T-helper 1 cell (primary cell): ENCODE measurements at regions not wholly inside any gene's neighbourhood (a gene's known extent, or its start where the extent isn't known, plus 50 kb on each side); places are given as distances from the start of the nearest gene placed in this dataset.
"Not testable (repeated sequence)": the region's sequence is repeated elsewhere in the genome, so short reads cannot be mapped to it uniquely, and the experiment has no call there.

ENCODE experiments used
- DNase-seq, 5 donors: peaks; one replicate each; pipeline ENCODE4 v3.0.0-alpha.2; 2012 to 2020

DNA sequence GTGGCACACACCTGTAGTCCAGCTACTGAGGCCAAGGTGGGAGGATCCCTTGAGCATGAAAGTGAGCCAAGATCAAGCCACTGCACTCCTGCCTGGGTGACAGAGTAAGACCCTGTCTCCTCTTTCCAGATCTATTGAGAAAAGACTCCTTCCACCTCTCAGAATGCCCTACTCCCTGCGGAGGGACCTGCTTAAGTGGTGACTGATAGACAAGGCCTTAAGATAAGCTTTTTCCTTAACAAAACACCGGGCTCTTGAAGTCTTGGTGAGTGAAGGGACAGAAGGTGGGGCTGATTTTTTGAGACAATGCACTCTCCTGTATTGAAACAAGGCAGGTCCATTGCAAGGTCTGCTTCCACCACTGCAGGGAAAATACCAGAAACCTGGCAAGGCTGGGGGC, 338.4 kb upstream of the FRG2C start:
- DNase-seq: no peak

DNA sequence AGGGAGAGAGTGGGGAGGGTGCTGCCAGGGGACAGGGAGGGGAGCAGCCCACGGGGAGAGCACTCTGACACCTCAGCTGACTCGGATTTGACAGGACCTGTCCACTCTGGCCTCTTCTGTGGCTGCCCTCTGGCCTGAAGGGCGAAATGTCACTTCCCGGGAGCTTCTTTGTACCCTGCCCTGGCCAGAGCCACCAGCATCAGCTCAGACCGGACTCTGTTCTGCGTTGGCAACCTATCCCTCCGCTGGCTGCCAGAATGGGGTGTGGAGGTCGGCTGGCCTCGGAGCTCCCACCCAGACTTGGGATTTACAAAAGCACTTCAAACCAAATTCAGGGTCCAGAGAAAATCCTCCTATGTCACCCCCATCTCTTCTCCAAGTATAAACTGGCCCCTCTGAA, 336.7 kb upstream of the FRG2C start:
- DNase-seq: no peak

DNA sequence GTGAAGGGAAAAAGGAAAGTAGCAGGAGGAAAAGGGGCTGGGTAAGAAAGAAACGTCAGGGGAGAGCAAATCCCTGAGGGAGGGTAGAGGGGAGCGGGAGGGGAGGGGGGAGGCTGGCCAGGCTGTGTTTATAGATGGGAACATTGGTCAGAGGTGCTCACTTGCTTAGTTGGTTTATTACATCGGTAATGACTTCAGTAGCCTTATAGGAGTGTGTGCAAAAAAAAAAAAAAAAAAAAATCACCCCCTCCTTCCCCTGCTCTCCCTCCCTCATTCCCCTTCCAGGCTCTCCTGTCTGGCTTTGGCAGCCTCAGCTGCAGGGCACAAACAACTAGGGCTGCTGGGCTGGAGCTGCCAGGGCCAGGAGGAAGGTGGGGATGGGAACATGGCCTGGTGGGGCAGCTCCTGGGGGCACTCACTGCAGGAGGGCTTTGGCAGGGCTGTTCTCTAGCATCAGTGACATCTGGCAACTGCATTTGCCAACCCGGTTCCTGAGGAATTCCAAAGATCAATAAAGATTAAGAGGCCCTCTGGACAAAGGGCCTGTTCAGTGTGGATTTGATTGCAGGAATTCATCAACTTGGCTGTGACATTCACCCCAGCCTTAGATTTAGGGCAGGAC, 334.5 kb upstream of the FRG2C start:
- no peak for DNase-seq

DNA sequence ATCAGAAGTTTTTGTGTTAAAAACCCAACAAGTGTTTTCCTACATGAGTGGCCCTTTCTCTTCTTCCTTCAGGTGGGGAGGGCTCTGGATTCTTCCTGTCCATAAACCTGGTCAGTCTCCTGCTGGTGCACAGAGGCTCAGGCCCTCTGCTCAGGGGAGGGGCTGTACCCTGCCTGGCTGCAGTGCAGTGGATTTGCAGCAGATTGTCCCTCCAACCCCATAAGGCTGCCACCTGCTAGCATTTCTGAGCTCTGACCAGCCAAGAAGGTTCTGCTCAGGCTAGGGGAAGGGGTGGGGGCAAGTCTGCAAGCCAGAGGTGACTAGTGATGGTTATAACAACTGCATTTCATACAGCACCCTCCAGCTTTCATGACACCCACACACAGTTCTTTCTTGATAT, 333.7 kb upstream of the FRG2C start:
- not testable (repeated sequence) for DNase-seq

DNA sequence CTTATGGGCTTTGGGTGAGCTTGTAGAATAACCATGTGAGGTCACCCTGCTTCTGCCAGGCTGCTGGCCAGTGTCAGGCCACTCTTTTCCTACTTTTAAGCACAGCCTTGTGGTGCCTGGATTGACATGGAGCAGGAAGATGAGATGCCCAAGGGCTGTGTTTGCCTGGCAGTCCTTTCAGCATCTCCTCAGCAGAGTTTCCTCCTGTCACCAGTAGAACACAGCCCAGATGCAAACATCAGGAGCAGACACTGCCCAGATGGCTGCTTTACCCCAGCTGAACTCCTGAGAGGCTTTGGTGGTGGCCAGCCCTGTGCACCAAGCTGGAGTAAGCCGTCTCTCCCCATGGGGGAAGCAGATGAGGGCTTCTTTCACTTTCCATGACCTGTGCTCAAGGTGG, 332.0 kb upstream of the FRG2C start:
- not testable (repeated sequence) for DNase-seq

DNA sequence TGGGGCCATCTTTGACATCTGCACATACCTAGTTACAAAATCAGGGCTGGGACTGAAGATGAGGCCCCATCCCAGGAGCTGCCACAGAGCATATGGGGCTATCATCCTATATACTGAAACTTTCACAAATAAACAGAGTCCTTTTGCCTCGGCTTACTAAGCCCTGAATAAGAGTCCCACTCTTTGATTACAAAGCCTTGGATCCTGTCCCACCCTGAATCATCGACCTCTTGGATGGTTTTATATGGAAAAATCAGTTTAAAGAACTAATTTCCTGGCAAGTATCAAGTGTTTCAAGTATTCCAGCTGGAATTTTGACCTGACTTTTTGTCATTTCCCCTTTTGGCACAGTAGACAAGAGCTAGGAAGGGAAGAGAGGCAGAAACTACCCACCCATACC, 331.3 kb upstream of the FRG2C start:
- no peak for DNase-seq

DNA sequence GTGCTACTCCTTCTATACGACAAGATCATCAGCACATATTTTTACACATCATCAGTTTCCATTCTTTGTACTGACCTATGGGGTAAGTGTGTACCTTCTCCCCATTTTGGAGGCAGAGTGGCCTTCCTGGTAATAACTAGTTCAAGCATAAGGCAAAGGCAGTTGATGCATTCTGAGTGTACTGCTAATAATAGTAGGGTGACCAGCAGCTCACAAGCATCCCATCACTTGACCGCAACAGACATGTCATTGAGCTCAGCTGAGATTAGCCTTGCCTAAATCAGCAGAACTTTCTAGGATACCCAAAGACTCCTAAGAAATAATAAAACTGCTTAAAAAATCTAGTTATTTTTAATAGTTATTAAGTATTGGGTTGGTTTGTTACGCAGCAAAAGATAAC, 329.8 kb upstream of the FRG2C start:
- DNase-seq: no peak

DNA sequence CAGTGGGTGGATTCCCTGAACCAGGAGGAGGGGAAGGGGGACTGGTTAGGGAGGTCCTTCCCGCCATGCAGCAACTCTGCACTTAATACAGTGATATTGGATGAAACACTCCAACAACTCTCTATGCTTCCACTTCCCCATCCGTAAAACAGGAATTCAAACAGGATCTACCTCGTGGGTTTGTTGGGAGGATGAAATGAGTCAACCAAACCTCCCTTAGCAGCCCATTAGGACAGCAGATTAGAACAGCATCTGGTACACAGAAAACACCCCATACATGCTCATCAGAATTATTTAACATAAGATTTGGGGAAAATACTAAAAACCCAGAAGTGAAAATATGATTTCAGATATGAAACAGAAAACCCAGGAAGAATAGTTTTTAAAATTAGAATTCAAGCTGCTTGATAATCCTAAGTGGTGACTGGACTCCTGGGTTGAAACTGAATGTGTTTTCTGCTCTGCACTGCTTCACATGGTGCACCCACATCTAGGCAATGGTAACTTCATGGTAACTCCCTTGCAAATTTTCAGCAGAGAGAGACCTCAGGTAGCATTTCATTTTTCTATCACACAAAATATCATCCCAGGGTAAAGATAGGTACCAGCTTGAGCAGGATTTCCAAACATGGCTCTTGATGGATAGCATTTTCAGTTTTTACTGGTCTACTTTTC, 326.8 kb upstream of the FRG2C start:
- no peak for DNase-seq

DNA sequence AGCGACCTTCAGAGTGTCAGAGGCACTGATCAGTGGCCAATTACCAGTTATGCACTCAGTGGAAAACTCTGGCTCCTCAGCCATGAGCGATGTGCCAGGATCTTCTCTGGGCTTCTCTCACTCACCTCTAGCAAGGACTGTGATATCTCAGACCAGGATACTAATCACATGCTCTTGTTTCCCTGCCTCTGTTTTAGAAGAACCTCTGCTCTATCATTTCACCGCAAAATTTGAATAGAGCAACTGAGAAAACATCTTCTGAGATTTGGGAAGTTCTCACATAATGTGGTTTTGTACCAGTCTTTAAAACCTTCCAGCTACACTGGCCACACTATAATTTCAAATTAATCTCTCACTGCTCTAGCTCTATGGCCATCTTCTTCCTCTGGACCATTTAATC, 325.8 kb upstream of the FRG2C start:
- no peak for DNase-seq

DNA sequence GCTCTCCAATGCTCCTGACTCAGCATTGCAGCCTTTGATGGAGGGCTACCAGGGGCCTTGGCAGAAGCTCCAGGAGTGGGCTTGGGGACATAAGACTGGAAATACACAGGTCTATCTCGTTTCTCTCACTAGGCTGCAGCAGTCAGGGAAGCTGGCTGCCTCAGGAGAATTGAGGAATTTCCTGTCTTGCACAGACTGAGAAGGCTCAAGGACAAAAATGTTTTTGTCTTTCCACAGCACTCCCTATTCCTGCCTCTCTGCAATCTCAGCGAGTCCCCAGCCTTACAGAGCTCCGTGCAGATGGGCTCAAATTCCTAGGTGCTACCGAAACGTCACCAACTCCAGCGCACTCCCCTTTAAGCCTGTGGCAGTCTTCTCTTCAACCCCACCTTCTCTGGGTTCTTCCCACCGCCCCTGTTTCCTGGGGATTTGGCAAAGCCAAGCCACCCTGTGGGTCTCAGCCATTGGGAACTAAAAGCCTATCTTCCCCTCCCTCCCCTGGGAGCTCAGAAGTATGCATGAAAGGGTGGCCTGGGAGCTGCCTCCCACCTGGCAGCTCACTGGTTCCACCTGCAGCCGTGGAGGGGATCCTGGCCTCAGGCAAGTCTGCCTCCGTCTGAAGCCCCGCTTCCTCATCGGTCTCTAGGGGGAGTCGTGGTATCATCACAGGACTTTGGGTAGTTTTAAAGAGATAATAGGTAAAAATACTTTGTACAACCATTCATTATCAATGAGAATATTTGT, 322.6 kb upstream of the FRG2C start:
- no peak for DNase-seq

DNA sequence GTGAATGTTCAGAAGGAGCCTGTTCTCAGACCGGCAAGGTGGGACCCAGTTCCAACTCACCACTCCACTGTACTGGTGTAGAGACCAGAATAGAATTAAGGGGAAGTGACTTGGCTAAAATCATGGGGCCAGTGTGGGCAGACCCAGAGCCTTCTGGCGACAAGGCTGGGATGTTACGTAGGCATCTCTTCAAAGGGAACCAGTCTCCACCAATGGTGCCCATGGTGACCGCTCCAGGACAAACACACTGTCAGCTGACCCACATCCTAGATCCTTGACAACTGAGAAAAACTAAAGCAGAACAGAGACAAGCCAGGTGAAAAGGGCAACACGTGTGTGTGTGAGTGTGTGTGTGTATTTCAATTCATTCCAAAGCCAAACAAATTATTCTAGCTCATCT, 321.7 kb upstream of the FRG2C start:
- no peak for DNase-seq

DNA sequence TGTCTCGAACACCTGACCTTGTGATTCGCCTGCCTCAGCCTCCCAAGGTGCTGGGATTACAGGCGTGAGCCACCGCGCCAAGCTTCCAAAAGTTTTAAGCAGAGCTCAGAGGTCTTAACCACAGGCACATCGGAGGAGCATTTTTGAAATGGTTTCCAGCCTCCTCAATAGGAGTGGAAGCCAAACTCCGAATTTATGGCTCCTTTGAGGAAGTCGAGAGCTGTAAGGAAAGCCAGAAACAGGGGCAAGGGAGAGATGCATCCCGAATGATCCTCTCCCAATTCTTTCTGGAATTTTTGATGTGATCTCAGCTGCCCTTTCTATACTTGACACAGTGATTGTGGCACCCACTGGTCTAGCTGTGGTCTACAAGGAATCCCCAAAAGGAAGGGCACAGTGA, 313.6 kb upstream of the FRG2C start:
- not testable (repeated sequence) for DNase-seq

DNA sequence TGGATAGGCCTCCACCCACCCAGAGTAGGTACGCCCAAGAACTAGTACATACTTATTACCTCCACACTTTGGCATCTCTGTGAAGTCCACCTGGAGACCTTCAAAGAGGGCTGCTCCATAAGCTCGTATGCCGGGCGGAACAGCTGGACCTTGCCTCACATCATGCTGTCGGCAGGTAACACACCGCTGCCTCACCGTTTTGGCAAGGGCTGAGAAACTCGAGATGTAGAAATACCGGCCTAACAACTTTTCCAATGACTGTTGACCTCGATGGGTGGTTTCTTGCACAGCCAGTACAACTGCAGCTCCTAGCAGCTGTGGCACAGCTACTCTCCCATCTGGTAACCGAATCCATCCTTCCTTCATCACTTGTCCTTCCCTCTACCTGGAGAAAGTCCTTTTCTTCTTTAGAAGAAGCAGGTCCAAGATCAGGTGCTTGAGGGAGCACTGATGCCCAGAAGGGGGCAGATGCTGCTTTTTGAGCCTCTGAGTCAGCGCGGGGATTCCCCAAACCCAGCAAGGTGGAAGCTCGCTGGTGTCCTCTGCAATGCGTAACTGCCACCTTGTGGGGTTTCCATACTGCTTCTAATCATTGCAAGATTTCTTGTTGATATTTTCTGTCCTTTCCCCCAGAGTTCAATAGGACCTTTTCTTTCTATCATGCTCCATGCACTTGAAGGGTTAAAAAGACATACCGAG, 301.9 kb upstream of the FRG2C start:
- peak in 1 of 5 donors; percentile 4 for DNase-seq

DNA sequence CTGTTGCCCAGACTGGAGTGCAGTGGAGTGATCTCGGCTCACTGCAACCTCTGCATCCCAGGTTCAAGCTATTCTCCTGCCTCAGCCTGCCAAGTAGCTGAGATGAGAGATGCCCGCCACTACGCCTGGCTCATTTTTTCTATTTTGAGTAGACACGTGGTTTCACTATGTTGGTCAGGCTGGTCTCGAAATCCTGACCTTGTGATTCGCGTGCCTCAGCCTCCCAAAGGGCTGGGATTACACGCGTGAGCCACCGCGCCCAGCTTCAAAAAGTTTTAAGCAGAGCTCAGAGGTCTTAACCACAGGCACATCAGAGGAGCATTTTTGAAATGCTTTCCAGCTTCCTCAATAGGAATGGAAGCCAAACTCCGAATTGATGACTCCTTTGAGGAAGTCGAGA, 291.2 kb upstream of the FRG2C start:
- DNase-seq: not testable (repeated sequence)

DNA sequence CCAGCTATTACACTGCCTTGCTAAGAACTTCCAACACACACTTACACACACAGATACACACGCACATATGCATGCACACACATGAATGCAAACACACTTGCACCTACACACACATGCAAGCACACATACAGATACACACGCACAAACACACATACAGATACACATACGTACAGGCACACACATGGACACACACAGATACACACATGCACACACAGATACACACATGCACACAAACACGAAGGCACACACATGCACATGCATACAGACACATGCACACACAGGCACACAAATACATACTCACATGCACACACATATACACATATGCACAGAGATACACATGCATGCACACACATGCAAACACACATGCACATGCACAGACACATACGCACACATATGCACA, 284.3 kb upstream of the FRG2C start:
- not testable (repeated sequence) for DNase-seq

DNA sequence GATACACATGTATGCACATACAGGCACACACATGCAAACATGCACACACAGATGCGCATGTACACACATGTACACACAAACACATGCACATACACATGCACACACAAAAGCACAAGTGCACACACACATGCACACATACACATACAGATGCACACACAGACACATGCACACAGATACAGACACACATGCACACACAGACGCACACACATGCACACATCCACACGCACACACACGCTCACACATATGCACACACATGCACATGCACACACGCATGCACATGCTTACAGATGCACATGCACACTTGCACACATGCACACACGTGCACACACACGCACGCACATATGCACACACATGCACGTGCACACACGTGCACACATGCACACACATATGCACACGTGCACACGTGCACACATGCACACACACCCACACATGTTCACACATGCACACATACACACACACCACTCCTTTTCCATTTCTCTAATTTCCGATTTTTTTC, 283.8 kb upstream of the FRG2C start:
- no peak for DNase-seq

DNA sequence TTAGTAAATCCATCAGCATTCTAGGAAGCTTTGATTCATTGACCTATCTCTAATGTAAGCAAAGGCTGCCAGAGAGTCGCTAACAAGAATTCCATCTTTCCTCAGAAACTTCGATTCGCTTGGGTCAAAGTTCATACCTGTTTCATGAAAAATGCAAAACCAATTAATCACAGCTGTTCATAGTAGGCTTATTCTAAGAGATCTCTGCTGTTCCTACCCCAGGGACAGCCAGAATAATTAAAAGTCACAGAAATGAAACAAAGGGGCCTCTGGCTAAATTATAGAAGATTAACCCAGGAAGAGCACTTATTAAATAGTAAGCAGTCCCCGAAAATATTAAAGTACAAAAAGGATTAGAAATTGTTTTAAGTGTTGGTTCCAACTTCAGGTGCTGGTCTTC, 280.1 kb upstream of the FRG2C start:
- not testable (repeated sequence) for DNase-seq

DNA sequence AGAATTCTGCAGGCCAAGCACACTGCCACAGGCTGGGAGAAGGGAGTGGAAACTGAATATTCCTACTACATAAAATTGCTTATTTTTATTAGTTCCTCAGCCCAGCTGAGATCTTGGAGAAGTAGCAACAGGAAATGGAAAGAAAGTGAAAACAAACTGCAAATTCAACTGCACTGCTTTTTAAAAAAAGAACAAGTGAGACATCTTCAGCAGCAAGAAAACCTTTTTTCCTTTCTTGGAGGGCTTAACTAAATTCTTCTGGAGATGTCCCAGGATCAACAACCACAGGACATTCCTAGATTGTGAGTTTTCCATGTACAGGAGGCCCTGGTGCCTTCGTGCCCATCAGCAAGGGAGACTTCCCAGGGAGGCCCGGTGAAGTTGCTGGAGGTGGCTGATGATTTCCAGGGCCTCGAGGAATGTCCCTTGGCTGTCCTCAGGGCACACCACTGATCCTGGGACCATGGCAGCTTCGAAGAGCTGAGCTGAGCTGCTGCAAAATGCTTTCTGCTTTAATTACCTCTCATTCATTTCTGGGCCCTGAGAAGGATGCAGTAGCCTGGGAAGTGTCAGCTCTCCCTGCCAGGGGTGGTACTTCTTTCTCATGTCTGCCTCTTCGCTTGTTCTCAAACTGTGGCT, 275.5 kb upstream of the FRG2C start:
- DNase-seq: not testable (repeated sequence)

DNA sequence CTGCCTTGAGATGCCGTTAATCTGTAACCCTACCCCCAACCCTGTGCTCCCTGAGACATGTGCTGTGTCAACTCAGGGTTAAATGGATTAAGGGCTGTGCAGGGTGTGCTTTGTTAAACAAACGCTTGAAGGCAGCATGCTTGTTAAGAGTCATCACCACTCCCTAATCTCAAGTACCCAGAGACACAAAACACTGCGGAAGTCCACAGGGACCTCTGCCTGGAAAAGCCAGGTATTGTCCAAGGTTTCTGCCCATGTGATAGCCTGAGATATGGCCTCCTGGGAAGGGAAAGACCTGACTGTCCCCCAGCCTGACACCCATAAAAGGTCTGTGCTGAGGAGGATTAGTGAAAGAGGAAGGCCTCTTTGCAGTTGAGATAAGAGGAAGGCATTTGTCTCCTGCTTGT, 270.8 kb upstream of the FRG2C start:
- DNase-seq: not testable (repeated sequence)

DNA sequence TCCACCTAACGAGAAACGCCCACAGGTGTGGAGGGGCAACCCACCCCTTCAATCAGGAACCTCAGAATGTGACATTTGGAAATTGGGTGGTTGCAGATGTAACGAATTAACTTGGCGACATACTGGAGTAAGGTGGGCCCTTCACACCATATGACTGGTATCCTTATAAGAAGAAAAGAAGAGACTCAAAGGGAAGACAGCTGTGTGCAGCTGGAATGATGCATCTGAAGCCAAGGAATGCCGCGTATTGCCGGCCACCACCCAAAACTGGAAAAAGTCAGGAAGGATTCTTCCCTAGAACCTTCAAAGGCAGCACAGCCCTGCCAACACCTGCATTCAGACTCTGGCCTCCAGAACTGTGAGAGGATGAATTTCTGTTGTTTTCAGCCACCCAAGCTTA, 270.0 kb upstream of the FRG2C start:
- not testable (repeated sequence) for DNase-seq

DNA sequence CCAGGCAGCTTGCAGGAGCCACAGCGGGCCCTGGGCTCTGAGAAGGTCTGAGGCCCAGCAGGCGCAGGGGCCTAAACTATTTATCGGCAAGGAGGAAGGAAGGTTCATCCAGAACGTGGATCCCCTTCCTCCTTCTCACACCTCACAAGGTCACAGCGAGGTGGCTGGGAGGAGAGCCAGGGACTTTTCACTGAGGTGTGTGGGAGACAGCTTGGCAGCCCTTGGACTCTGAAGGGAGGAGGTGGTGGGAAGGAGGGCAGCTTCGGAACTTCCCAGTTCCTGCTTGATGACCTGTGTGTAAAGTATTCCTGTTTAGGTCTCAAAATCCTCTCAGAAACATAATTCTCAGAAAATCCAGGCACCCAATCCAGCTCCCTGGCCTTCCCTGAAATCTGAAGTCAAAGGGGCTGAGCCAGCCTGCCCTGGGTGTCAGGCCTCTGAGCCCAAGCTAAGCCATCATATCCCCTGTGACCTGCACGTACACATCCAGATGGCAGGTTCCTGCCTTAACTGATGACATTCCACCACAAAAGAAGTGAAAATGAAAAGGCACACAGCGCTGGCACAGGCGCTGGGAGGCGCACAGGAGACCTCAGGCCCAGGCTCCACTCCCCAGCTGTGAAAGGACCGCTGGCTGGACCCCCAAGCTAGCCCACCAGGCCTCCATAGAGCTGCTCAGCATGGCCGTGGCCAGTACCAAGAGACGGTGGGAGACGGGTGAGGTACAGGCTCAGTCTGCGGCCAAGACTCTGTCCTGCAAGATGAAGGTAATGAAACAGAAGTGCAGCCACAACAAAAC, 269.4 kb upstream of the FRG2C start:
- not testable (repeated sequence) for DNase-seq
